Neural cell (in vitro differentiated cells): ENCODE measurements at regions not wholly inside any gene's neighbourhood (a gene's known extent, or its start where the extent isn't known, plus 50 kb on each side); places are given as distances from the start of the nearest gene placed in this dataset.

ENCODE experiments used
- H2AFZ ChIP-seq: fragments of 200-600, 300-800 bp; sonication (generic), shearing (Covaris generic); 2 replicates; pipeline ENCODE4 v1.6.0; 2014; ENCODE audit warnings: low read depth, mild to moderate bottlenecking, antibody characterized with exemption, low read length, moderate library complexity
- H3F3A ChIP-seq: fragments of 200-600 bp; shearing (Covaris generic); 2 replicates; pipeline ENCODE4 v1.6.1; 2016; ENCODE audit warnings: mild to moderate bottlenecking, moderate library complexity, mixed read lengths, antibody characterized with exemption, low read length; ENCODE audit not compliant: insufficient read depth, poor library complexity, severe bottlenecking
- H3K27ac ChIP-seq: fragments of 200-600, 300-800 bp; sonication (generic), shearing (Covaris generic); 2 replicates; pipeline ENCODE4 v1.5.1; 2014; ENCODE audit warnings: mild to moderate bottlenecking, low read length, moderate library complexity
- H3K27me3 ChIP-seq: fragments of 300-800, 200-600 bp; sonication (generic), shearing (Covaris generic); 2 replicates; pipeline ENCODE4 v1.6.0; 2014; ENCODE audit warnings: mild to moderate bottlenecking, low read depth, low read length, moderate library complexity; ENCODE audit not compliant: insufficient read depth
- H3K36me3 ChIP-seq: fragments of 300-800, 200-600 bp; sonication (generic), shearing (Covaris generic); 2 replicates; pipeline ENCODE4 v1.5.1; 2014; ENCODE audit warnings: mild to moderate bottlenecking, antibody characterized with exemption, low read length, moderate library complexity; ENCODE audit not compliant: insufficient read depth
- H3K4me2 ChIP-seq: fragments of 300-800, 200-600 bp; sonication (generic), shearing (Covaris generic); 2 replicates; pipeline ENCODE4 v1.6.0; 2014; ENCODE audit warnings: mild to moderate bottlenecking, low read length
- H3K4me3 ChIP-seq: fragments of 300-800, 200-600 bp; sonication (generic), shearing (Covaris generic); 2 replicates; pipeline ENCODE4 v1.5.1; 2014; ENCODE audit warnings: mild to moderate bottlenecking, low read length, moderate library complexity
- H3K79me2 ChIP-seq: fragments of 200-600 bp; shearing (Covaris generic); replicated peaks from 2 replicates; pipeline ENCODE4 v1.6.0; 2014; ENCODE audit warnings: mild to moderate bottlenecking, low read length, moderate library complexity; ENCODE audit not compliant: insufficient read depth
- H3K9ac ChIP-seq: fragments of 300-800, 200-600 bp; sonication (generic), shearing (Covaris generic); 2 replicates; pipeline ENCODE4 v1.6.1; 2016; ENCODE audit warnings: mild to moderate bottlenecking, low read length, mixed read lengths
- H3K9me2 ChIP-seq: fragments of 200-600 bp; shearing (Covaris generic); 2 replicates; pipeline ENCODE4 v1.6.1; 2016; ENCODE audit warnings: mild to moderate bottlenecking, low read length, mixed read lengths; ENCODE audit not compliant: insufficient read depth
- H3K9me3 ChIP-seq: fragments of 200-600, 300-800 bp; sonication (generic), shearing (Covaris generic); 2 replicates; pipeline ENCODE4 v1.6.1; 2016; ENCODE audit warnings: mild to moderate bottlenecking, mixed run types, low read length, moderate library complexity, mixed read lengths
- H4K20me1 ChIP-seq: fragments of 200-600 bp; shearing (Covaris generic); 2 replicates; pipeline ENCODE4 v1.6.1; 2016; ENCODE audit warnings: mild to moderate bottlenecking, mixed run types; ENCODE audit not compliant: insufficient read depth
- EP300 ChIP-seq: fragments of 450-650 bp; conservative IDR thresholded peaks from 2 replicates; pipeline ENCODE4 v1.6.1; 2014; ENCODE audit warnings: antibody characterized with exemption, mild to moderate bottlenecking, moderate library complexity; ENCODE audit not compliant: poor library complexity, severe bottlenecking
- EZH2 ChIP-seq: fragments of 200-600, 300-800 bp; shearing (Covaris generic), sonication (generic); IDR thresholded peaks from 2 replicates; pipeline ENCODE4 v1.6.1; 2014; ENCODE audit warnings: antibody characterized with exemption, low read length, borderline replicate concordance, mild to moderate bottlenecking; ENCODE audit not compliant: insufficient read depth, poor library complexity, severe bottlenecking
- MXI1 ChIP-seq: fragments of 450-650 bp; conservative IDR thresholded peaks from 2 replicates; pipeline ENCODE4 v1.6.1; 2014; ENCODE audit warnings: antibody characterized with exemption, mild to moderate bottlenecking; ENCODE audit not compliant: poor library complexity, severe bottlenecking
- POLR2AphosphoS5 ChIP-seq: IDR thresholded peaks from 2 replicates; pipeline ENCODE4 v1.6.1; 2012
- RAD21 ChIP-seq: fragments of 450-650 bp; conservative IDR thresholded peaks from 2 replicates; pipeline ENCODE4 v1.6.1; 2014; ENCODE audit warnings: antibody characterized with exemption, mild to moderate bottlenecking, moderate library complexity
- SMC3 ChIP-seq: fragments of 450-650 bp; conservative IDR thresholded peaks from 2 replicates; pipeline ENCODE4 v1.6.1; 2014; ENCODE audit warnings: antibody characterized with exemption, mild to moderate bottlenecking, moderate library complexity; ENCODE audit not compliant: poor library complexity
- TAF1 ChIP-seq: IDR thresholded peaks from 2 replicates; pipeline ENCODE4 v1.6.1; 2012; ENCODE audit warnings: low read depth
- TF ChIP-seq, protein P1 (sequence below): IDR thresholded peaks from 2 replicates; pipeline ENCODE4 v1.6.1; 2012; ENCODE audit warnings: borderline replicate concordance
- TF ChIP-seq, protein P2 (sequence below): fragments of 450-650 bp; IDR thresholded peaks from 2 replicates; pipeline ENCODE4 v1.5.1; 2014; ENCODE audit warnings: antibody characterized with exemption, mild to moderate bottlenecking, moderate library complexity; ENCODE audit not compliant: poor library complexity, severe bottlenecking

DNA sequence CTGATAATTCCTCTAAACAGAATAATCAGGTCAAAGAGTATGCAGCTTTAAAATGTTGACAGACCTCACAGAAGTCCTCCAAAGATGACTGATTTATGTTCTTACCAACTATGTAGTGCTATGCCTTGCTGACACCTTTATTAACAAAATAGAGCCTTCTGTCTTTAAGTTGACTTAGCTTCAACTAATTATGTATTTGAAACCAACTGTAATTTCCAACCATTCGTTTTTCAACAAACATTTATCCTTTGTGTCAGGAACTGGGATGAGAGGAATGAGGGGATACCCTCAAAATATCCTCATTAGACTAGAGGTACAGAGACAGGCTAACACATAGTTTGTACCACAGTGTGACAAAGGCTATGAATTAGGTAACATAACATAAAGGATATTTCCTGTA lies 186.2 kb upstream of the ZNF217 start:
- no peaks in the 10 kb centered on the region for H3K9me2 ChIP-seq
- H3K4me3 ChIP-seq: no peak overlapping the region
- no peaks in the 10 kb centered on the region for H3K36me3 ChIP-seq
- no peaks in the 10 kb centered on the region for H3F3A ChIP-seq
- no peak overlapping the region for H3K4me2 ChIP-seq
- no peak overlapping the region for H3K27ac ChIP-seq
- H3K9ac ChIP-seq: no peak overlapping the region
- no peaks in the 10 kb centered on the region for H3K9me3 ChIP-seq
- H2AFZ ChIP-seq: no peak overlapping the region
- TF ChIP-seq, protein P1, sequence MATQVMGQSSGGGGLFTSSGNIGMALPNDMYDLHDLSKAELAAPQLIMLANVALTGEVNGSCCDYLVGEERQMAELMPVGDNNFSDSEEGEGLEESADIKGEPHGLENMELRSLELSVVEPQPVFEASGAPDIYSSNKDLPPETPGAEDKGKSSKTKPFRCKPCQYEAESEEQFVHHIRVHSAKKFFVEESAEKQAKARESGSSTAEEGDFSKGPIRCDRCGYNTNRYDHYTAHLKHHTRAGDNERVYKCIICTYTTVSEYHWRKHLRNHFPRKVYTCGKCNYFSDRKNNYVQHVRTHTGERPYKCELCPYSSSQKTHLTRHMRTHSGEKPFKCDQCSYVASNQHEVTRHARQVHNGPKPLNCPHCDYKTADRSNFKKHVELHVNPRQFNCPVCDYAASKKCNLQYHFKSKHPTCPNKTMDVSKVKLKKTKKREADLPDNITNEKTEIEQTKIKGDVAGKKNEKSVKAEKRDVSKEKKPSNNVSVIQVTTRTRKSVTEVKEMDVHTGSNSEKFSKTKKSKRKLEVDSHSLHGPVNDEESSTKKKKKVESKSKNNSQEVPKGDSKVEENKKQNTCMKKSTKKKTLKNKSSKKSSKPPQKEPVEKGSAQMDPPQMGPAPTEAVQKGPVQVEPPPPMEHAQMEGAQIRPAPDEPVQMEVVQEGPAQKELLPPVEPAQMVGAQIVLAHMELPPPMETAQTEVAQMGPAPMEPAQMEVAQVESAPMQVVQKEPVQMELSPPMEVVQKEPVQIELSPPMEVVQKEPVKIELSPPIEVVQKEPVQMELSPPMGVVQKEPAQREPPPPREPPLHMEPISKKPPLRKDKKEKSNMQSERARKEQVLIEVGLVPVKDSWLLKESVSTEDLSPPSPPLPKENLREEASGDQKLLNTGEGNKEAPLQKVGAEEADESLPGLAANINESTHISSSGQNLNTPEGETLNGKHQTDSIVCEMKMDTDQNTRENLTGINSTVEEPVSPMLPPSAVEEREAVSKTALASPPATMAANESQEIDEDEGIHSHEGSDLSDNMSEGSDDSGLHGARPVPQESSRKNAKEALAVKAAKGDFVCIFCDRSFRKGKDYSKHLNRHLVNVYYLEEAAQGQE: no peak
- TF ChIP-seq MXI1 (no peak), RAD21 (no peak), EP300 (no peak), TAF1 (no peak), SMC3 (no peak), EZH2 (no peak), POLR2AphosphoS5 (no peak)
- TF ChIP-seq, protein P2, sequence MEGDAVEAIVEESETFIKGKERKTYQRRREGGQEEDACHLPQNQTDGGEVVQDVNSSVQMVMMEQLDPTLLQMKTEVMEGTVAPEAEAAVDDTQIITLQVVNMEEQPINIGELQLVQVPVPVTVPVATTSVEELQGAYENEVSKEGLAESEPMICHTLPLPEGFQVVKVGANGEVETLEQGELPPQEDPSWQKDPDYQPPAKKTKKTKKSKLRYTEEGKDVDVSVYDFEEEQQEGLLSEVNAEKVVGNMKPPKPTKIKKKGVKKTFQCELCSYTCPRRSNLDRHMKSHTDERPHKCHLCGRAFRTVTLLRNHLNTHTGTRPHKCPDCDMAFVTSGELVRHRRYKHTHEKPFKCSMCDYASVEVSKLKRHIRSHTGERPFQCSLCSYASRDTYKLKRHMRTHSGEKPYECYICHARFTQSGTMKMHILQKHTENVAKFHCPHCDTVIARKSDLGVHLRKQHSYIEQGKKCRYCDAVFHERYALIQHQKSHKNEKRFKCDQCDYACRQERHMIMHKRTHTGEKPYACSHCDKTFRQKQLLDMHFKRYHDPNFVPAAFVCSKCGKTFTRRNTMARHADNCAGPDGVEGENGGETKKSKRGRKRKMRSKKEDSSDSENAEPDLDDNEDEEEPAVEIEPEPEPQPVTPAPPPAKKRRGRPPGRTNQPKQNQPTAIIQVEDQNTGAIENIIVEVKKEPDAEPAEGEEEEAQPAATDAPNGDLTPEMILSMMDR: no peak
- no peaks in the 10 kb centered on the region for H3K79me2 ChIP-seq
- H4K20me1 ChIP-seq: no peaks in the 10 kb centered on the region
- H3K27me3 ChIP-seq: no peaks in the 10 kb centered on the region

DNA sequence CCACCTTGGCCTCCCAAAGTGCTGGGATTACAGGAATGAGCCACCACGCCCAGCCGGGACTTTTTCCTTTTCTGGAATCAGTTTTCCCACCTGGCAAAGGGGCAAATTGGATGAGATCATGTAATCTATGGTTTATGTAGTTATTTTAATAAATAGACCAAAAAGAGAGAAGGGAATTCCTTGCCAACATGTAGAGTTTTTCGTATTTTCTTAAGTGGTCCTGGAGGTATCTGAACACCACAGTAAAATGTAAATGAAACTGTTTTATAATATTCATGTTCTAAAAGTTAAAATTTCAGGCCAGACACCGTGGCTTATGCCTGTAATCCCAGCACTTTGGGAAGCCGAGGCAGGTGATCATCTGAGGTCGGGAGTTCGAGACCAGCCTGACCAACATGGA lies 185.1 kb upstream of the ZNF217 start:
- no peaks in the 10 kb centered on the region for H3K79me2 ChIP-seq
- H3K9me2 ChIP-seq: no peaks in the 10 kb centered on the region
- no peaks in the 10 kb centered on the region for H4K20me1 ChIP-seq
- TF ChIP-seq MXI1 (no peak), RAD21 (no peak), EP300 (no peak), EZH2 (no peak), TAF1 (no peak), SMC3 (no peak), POLR2AphosphoS5 (no peak)
- TF ChIP-seq, protein P1: no peak
- TF ChIP-seq, protein P2: no peak
- H3K4me3 ChIP-seq: no peak overlapping the region
- no peaks in the 10 kb centered on the region for H3K9me3 ChIP-seq
- no peak overlapping the region for H2AFZ ChIP-seq
- no peaks in the 10 kb centered on the region for H3K27me3 ChIP-seq
- H3K4me2 ChIP-seq: no peak overlapping the region
- no peak overlapping the region for H3K27ac ChIP-seq
- no peaks in the 10 kb centered on the region for H3F3A ChIP-seq
- H3K36me3 ChIP-seq: no peaks in the 10 kb centered on the region
- H3K9ac ChIP-seq: no peak overlapping the region
